Heart left ventricle (tissue), 13 donors: ENCODE measurements at regions not wholly inside any gene's neighbourhood (a gene's known extent, or its start where the extent isn't known, plus 50 kb on each side); places are given as distances from the start of the nearest gene placed in this dataset.

Experiments
- CTCF ChIP-seq, 12 donors: fragments of 200-600 bp; sonication (generic) in 4 of 12; IDR thresholded peaks; one replicate each; pipeline versions ENCODE4 v1.5.0 to v1.8.0; 2018 to 2022; ENCODE audit warnings: antibody characterized with exemption in 12 of 12, mild to moderate bottlenecking in 5 of 12
- POLR2A ChIP-seq, 2 donors: fragments of 450-650 bp; IDR thresholded peaks; one replicate each; pipeline ENCODE4 v1.6.1; 2017; ENCODE audit warnings: antibody characterized with exemption in 2 of 2, mild to moderate bottlenecking in 2 of 2, moderate library complexity in 2 of 2
- donor health status: ischemic (EF 13 %, LVEDD 7.1; RV severe dilation, severe dysfunction).
- donor health status: DM: no; HTN: yes; CAD: no.
- donor health status: DM: no; HTN: no; CAD: no.
- donor health status: ischemic (EF 25% LVEDD 6.9; RV normal size, moderate dysfunction).
- donor health status: ischemic (EF 25% LVEDD 5.7; RV mildly dilated, moderate dysfunction).
- donor health status: ischemic (EF 35%, LVEDD 5.7; RV mildly dilated, moderate dysfunction).
- donor health status: nonischemic (EF 11% LVEDD 7.7; RV severe dilation, severe dysfunction).
- donor health status: DM: yes; HTN: yes; CAD: no.
- donor health status: PGD.
- donor health status: ischemic (EF 29% LVEDD 5.4; RV normal size, mild dysfunction).
- donor health status: nonischemic (EF 23%, LVEDD 6.1; RV moderate dilation, normal function).

GRCh38 chr9:86469476-86470250 lies 115.5 kb upstream of the TUT7 start:
- TF ChIP-seq CTCF (IDR thresholded peaks at IDR 0.05) (no peak), POLR2A (IDR thresholded peaks at IDR 0.05) (no peak)
